ENCODE measurements at regions not wholly inside any gene's neighbourhood (a gene's known extent, or its start where the extent isn't known, plus 50 kb on each side); places are given as distances from the start of the nearest gene placed in this dataset.

DNA sequence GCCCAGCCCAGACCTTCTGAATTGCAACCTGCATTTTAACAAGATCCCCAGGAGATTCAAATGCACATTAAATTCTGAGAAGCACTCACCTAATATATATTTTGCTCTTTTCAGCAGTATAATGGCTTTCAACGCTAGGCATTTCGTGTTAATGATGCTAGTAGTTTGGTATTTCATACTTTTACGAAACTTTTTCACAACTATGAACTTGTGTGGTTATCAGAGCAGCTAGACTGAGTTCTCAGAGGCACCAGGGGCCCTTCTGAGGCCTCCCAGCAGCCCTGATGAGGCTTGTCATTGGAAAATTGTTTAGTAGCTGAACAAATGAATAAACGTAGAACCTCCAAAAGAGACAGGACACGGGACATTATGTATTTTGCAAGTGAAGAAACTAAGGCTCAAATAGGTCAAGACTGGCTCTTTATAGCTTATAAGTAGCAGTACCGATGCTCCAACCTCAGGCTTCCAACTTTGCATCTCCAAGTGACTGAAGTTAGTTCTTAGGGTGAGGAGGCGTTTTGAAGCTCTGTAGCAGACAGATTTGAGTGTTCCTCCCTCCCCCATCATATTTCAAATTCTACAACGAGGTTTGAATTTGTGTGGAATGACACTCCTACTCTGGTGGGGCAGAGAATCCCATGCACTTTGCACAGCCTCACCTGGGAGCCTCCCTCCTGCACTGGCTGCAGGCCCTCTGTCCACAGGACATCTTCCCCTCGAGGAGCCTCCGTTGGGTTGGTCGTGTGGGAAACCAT is 121.1 kb upstream of the SLC25A48 start:
- peaks cover 32% of the 10 kb centered on the region for H3K27me3 Mint-ChIP-seq (ENCODE audit: insufficient read depth)
- no peaks in the 10 kb centered on the region for H3K9me3 Mint-ChIP-seq
- DNase-seq, result no peak
- H3K4me3 Mint-ChIP-seq, result no peak overlapping the region
- TF ChIP-seq CTCF (IDR thresholded peaks at IDR 0.05), result no peak
- no peaks in the 10 kb centered on the region for H3K36me3 Mint-ChIP-seq (ENCODE audit: low read depth)
- no peaks in the 10 kb centered on the region for H3K4me1 Mint-ChIP-seq (ENCODE audit: low read depth)
- H3K27ac Mint-ChIP-seq, result no peak overlapping the region

DNA sequence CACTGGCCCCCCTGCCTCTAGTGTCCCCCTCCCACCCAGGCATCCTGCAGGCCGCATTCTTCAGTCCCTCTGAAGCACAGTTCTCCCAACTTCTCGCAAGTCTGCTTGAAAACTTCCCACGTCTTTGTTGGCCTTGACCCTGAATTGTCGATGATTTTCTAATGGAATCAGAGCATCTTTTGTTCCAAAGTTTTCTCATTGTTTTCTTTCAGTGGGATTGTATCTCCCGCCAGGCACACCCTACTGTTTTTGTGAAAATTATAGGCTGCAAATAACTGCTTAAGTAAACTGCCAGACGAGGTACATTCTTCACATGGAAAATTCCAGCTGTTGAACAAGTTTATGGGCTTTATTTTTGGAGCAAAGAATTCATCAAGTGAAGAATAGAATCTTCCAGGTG is 122.6 kb upstream of the SLC25A48 start:
- H3K27me3 Mint-ChIP-seq (ENCODE audit: insufficient read depth), result peaks cover 37% of the 10 kb centered on the region
- no peaks in the 10 kb centered on the region for H3K36me3 Mint-ChIP-seq (ENCODE audit: low read depth)
- H3K4me1 Mint-ChIP-seq (ENCODE audit: low read depth), result no peaks in the 10 kb centered on the region
- H3K27ac Mint-ChIP-seq, result no peak overlapping the region
- H3K9me3 Mint-ChIP-seq, result no peaks in the 10 kb centered on the region
- no peak for TF ChIP-seq CTCF (IDR thresholded peaks at IDR 0.05)
- DNase-seq, result no peak
- H3K4me3 Mint-ChIP-seq, result no peak overlapping the region

- no peak overlapping the region for H3K4me3 Mint-ChIP-seq
- peaks cover 4% of the 10 kb centered on the region for H3K4me1 Mint-ChIP-seq (ENCODE audit: low read depth)
- no peak for DNase-seq
- no peak for TF ChIP-seq CTCF (IDR thresholded peaks at IDR 0.05)
- H3K27me3 Mint-ChIP-seq (ENCODE audit: insufficient read depth), result peaks cover 35% of the 10 kb centered on the region
- H3K9me3 Mint-ChIP-seq, result no peaks in the 10 kb centered on the region
- no peak overlapping the region for H3K27ac Mint-ChIP-seq
- H3K36me3 Mint-ChIP-seq (ENCODE audit: low read depth), result no peaks in the 10 kb centered on the region
These were observed 124.3 kb upstream of the SLC25A48 start for GRCh38 chr5:135710045-135710675.

DNA sequence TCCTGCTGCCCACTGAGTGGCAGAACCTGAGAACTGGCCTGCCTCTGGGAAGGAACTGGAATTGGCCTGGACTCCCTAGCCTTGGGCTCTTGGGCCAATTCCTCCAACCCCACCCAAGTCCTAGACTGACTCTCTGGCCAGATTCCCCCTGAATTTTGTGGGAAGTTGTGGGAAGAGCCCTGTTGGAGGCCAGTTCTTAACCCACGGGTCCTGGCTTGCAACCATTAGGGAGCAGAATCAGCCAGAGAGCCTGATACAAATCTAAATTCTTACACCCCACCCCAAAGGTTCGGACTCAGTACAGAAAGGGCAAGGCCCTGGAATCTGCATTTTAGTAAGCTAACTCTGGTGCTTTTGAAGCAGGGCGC is 125.3 kb upstream of the SLC25A48 start:
- Mint-ChIP-seq H3K4me1 (ENCODE audit: low read depth) (peaks cover 9% of the 10 kb centered on the region), H3K4me3 (no peak overlapping the region), H3K27ac (no peak overlapping the region), H3K36me3 (ENCODE audit: low read depth) (no peaks in the 10 kb centered on the region), H3K9me3 (no peaks in the 10 kb centered on the region), H3K27me3 (ENCODE audit: insufficient read depth) (peaks cover 33% of the 10 kb centered on the region)
- no peak for DNase-seq
- no peak for TF ChIP-seq CTCF (IDR thresholded peaks at IDR 0.05)

DNA sequence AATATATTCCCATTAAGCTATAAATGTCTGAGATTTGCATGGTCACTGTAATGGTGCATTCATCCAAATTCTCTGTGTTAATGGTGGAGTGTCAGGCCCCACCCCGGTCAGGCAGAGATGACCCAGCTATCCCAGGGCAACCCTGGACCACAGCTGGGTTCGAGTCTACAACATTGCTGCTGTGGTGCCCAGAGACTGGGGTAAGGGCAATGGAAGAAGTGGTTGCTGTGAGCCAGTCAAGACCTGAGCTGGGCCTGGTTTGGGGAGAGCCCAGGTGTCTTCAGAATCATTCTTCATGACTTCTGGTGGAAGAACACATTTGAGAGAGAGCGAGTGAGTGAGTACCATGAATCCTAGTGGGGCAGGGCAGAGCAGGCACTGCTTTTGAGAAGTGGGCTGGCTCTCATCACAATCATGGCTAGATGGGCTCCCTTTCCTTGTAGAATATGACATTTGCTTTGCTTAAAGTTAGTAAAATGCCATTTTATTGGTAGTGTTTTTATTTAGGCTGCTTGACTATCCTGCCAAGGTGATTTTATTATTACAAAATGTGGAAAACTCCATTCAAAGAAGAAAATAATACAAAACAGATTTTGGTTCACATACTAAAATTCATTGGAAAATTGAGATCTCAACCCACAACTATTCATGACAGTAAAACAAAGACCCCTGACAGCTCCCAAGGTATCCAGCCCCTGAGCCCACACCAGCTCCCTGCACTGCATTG is 125.8 kb upstream of the SLC25A48 start:
- peaks cover 9% of the 10 kb centered on the region for H3K4me1 Mint-ChIP-seq (ENCODE audit: low read depth)
- peaks cover 33% of the 10 kb centered on the region for H3K27me3 Mint-ChIP-seq (ENCODE audit: insufficient read depth)
- H3K9me3 Mint-ChIP-seq, result no peaks in the 10 kb centered on the region
- no peak overlapping the region for H3K27ac Mint-ChIP-seq
- H3K4me3 Mint-ChIP-seq, result no peak overlapping the region
- no peak for TF ChIP-seq CTCF (IDR thresholded peaks at IDR 0.05)
- H3K36me3 Mint-ChIP-seq (ENCODE audit: low read depth), result no peaks in the 10 kb centered on the region
- DNase-seq, result no peak
